Stimulated activated CD4-positive, alpha-beta T cell treated with anti-CD3 and anti-CD28 coated beads, Interleukin-15, amount 100 ng/mL, for 48 hours (primary cell): ENCODE measurements at regions not wholly inside any gene's neighbourhood (a gene's known extent, or its start where the extent isn't known, plus 50 kb on each side); places are given as distances from the start of the nearest gene placed in this dataset.

Experiments
- DNase-seq, 2 donors: peaks; one replicate each; pipeline ENCODE4 v3.0.0-alpha.2; 2020; ENCODE audit warnings: low read depth in 2 of 2

DNA sequence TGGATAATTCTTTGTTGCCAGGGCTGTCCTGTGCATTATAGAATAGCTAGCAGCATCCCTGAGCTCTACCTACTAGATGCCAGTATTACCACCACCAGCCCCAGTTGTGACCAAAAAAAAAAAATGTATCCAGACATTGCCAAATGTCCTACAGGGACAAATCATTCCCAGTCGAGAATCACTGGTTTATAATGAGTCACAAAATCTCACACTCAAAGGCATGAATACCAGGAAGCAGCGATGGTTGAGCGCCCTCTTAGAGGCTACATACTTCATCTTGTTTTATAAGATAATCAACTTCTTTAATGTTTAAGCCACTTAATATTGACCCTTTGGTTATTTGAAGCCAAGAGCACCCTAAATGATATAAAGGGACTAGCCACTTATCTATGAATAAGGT is 297.3 kb downstream of the DHX15 start:
- no peak for DNase-seq

- no peak for DNase-seq
These were observed 298.6 kb downstream of the DHX15 start for GRCh38 chr4:24285759-24286158.

DNA sequence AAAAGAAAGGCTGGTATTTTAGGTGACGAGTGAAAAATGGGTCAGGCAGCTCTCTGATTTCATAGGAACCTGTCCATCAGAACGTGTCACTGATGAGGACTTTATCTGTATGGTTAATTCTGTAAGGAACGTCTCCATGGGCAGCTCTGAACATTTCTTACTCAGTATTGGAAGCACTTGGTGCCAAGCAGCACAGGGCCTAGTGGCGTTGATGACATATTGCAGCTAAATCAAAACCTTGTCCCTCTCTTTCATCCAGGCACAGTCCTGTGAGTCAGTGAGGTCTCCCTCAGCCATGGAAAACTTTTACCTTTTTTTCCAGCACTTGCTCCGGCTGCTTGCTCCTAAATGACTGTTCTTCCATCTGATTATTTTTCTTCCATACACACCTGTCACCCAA is 301.9 kb downstream of the DHX15 start:
- no peak for DNase-seq

GRCh38 chr4:24279911-24280375 is 304.4 kb downstream of the DHX15 start:
- no peak for DNase-seq

DNA sequence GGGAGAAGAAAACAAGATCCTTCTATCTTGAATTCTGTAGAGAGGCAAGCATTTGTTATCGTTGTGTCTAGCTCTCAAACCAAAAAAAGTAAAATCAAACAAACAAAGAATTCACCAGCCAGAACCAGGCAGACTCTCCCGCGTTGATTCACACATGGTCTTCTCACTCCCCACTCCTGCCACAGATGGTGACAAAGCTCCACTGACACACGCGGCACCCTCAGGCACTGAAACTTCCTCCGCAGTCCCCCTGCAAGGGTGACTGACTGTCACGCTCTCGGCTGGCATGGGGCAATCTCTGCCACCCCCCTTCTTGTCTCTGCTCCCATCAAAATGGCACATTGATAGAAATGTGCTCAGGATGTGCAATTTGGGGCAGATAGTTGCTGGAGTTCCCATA is 304.9 kb downstream of the DHX15 start:
- no peak for DNase-seq

- no peak for DNase-seq
These were observed 305.7 kb downstream of the DHX15 start for GRCh38 chr4:24278693-24279092.

DNA sequence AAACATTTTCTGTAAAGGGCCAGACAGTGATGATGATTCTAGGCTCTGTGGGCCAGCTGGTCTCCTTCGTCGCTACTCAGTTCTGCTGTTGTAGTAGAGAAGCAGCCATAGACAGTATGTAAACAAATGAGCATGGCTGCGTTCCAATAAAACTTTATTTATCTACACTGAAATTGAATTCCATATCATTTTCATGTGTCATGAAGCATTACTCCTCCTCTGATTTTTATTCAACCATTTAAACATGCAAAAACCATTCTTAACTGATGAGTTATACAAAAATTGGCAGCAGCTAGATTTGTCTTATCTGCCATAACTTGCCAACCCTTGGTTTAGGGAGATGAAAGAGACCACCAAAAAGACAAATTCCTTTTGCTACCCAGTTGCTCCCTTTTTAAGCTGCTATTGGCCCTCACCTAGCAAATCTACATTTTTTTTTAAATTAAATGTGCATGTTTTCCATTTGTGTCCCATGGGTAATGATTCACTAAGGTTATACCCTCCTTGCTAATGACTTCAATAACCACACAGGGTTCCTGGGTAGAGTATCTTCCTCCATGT is 309.9 kb downstream of the DHX15 start:
- no peak for DNase-seq

DNA sequence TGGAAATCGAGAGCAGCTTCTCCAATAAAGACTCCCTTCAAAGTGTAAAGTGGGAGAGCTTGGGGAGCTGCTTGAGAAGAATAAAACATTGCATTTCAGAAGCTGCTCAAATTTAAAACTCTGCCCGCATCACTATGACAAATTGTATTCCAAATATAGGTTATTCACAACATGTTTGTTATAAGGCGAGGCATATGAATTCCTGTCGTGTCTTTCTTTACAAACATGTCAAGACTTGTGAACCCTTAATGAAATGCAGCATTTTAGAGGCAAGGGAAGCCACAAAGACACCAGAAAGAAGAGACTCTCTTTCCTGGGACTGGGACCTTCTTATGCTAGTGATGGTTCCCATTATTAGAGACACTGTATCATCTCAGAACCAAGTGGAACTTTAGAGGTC is 311.2 kb downstream of the DHX15 start:
- DNase-seq: no peak

- no peak for DNase-seq
These were observed 317.2 kb downstream of the DHX15 start for GRCh38 chr4:24266951-24267722.

- no peak for DNase-seq
These were observed 318.4 kb downstream of the DHX15 start for GRCh38 chr4:24265989-24266388.

GRCh38 chr4:24262616-24263015 is 321.7 kb downstream of the DHX15 start:
- DNase-seq: no peak

DNA sequence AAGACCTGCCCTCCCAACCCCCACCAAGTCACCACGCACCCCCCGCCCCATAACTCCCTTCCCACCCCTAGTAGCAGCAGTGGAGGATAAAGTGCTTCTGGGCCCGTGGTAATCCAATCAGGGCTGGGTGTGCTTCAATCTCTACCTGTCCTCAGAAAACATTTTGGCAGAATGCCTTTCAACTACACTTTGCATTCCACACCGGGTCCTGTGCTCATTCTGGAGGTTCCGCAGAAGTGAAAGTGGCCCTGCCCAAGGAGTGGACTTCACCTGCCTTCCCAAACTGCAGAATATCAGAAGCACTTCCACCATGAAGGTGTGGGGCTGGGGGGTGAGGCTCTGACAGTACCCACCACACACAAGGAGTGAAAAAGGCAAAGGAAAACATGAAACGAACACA is 322.3 kb downstream of the DHX15 start:
- no peak for DNase-seq

DNA sequence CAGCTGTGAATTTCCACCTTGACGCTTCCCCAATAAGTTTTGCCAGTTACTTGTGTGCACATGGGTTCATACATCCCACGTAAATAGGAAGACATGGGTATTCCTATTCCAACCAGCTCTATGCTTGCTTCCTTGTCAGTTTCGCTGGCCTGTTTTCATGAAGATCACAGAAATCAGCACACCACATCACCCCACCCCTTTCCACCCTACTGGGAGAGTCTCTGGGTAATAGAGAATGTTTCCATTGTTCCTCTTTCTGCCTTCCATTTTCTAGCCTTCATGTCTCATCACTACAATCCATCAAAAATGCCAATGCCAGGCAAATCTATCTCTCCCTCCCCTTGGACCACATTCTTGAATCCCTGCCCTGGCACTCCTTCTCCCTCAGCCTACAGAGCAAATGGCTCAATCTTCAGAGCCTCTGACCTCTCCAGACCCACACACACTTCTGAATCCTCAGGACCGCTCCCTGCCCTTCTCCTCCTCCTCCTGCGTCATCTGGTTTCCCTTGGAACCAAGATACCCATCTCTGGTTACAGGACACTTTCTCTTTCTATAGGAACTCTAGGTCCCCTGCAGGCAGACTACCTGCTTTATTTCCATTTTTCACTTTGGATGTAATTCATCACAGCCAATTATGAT is 323.3 kb downstream of the DHX15 start:
- DNase-seq: no peak

GRCh38 chr4:24260133-24260715 is 324.1 kb downstream of the DHX15 start:
- no peak for DNase-seq

- no peak for DNase-seq
These were observed 327.8 kb downstream of the DHX15 start for GRCh38 chr4:24256547-24256946.

DNA sequence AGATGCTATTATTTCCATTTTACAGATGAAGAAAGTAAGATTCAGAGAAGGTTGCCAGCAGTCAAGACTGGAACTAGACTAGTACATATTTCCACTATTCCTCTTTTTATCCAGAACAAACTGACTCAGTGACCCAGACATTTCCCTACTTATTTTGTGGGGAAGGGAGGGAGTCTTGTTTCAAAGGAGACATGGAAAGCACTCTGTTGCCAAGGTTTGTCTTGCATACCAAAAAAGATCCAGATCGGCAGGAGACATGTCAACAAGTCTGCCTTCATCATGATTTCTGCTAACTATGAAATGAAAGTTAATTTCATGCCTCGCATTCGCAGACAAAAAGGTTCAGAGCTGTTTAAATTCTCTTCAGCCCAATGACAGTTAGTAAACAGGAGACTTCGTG is 328.3 kb downstream of the DHX15 start:
- no peak for DNase-seq

DNA sequence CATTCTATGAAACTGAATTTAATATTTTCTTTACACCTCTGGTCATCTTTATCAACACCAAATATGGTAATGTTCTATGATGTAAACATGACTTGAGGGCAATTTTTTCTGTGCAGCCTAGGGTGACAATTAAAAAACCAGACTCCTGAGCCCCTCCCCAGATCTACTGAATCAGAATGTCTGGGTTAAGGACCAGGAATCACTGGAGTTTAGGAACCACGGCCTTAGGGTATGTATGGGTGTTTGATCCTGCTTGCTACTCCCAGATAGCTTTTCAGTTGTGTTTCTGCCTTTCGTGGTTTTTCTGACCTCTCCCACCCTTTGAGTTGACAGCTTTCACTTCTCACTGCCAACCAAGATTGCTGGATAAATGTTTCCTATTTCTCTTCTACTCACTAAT is 332.2 kb downstream of the DHX15 start:
- DNase-seq: no peak

GRCh38 chr4:24251589-24251988 is 332.8 kb downstream of the DHX15 start:
- no peak for DNase-seq

DNA sequence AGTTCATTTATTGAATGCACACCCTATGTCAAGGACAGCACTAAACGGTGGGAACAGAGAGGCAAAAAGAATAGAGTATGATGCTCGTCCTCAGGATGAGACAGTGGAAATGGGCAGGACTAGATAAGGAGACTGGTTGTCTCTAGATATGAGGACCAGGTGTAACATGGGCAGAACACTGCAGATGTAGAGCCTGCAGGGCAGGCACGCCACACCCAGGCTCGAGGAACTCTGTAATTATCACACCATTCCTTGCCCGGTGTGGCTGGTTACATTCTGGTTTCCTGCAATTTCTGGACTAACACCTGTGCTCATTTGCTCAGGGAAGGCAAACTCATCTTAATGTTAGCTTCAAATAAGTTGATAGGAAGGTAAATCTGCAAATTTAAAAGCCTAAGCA is 334.4 kb downstream of the DHX15 start:
- DNase-seq: no peak

DNA sequence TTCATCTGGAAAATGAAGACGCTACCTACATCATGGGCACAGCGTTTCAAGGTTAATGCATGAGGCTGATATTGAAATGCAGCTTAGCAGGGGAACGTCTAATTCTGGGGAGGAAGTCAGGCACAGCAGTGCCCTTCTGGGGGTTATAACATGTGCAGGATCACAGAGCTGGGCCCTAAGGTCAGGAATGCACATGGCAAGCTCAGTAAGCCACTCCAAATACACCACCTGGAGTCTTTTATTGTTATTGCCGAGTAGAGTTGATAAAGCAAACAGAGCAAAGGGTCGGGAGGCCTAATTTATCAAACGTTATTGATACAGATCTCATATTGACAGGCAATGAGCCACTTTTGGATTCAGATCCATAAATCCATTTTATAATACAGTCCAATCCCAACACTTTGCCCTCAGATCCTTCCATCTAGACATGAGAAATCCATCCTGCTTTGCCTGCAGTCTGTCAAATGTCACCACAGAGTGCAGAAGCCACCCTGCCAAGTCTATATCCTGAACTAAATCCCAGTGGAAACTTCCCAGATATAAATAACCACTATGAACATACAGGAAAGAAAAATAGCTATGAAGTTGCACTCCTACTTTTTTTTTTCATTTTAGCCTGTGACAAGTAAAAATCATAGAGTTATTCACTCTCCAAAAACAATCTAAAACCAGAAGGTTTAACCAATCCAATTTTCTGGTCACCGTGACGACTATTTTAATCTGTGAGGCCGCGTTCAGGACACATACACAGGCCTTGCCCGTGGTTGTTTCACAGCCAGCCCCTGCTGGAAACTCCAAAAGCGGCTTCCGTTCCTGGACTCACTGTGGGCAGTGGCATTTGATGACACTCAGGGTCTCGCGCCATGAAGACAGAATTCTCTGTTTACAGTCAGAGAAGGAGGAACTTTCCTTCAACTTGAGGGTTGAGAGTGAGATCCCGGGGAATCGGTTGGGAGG is 335.4 kb downstream of the DHX15 start:
- no peak for DNase-seq

GRCh38 chr4:24245491-24245820 is 338.9 kb downstream of the DHX15 start:
- DNase-seq: no peak
